ENCODE measurements at regions not wholly inside any gene's neighbourhood (a gene's known extent, or its start where the extent isn't known, plus 50 kb on each side); places are given as distances from the start of the nearest gene placed in this dataset.

DNA sequence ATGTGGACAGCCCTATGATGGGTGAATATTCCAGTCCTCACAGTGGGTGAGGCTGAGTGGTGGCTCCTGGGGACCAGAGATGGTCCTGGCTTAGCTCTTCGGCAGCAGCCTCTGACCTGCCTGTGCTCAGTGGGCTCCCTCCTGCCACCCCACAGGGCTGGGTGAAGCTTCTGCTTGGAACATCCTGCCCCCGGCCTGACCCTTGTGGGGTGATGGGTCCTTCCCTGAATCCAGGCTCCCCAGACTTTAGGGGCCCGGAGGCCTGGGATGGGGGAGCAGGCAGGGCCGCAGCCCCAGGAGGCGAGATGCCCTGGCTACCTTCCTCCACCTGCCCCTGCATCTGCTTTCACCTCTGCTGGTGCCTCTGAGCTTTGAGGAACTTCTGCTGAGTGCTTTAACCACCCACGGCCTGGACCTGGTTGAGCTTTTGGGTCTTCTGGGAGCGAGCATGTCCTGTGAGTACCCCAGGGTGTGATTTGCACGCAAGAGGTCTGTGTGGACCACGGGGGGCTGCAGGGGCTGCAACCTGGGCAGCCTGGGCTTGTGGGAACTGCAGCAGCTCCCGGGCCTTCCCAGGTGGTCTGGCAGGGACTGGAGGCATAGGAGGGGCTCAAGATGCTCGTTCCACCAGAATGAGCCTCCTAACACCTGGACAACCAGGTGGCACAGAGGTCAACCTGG is 159.5 kb downstream of the KIF26A start:
- TF ChIP-seq EP300 (IDR thresholded peaks at IDR 0.05; ENCODE audit: low read depth) (no peak), POLR2A (IDR thresholded peaks at IDR 0.05) (no peak)
- TF ChIP-seq, protein P1, sequence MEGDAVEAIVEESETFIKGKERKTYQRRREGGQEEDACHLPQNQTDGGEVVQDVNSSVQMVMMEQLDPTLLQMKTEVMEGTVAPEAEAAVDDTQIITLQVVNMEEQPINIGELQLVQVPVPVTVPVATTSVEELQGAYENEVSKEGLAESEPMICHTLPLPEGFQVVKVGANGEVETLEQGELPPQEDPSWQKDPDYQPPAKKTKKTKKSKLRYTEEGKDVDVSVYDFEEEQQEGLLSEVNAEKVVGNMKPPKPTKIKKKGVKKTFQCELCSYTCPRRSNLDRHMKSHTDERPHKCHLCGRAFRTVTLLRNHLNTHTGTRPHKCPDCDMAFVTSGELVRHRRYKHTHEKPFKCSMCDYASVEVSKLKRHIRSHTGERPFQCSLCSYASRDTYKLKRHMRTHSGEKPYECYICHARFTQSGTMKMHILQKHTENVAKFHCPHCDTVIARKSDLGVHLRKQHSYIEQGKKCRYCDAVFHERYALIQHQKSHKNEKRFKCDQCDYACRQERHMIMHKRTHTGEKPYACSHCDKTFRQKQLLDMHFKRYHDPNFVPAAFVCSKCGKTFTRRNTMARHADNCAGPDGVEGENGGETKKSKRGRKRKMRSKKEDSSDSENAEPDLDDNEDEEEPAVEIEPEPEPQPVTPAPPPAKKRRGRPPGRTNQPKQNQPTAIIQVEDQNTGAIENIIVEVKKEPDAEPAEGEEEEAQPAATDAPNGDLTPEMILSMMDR (IDR thresholded peaks at IDR 0.05): no peak
